Body of pancreas (tissue), 4 donors: ENCODE measurements at regions not wholly inside any gene's neighbourhood (a gene's known extent, or its start where the extent isn't known, plus 50 kb on each side); places are given as distances from the start of the nearest gene placed in this dataset.

Experiments used
- ATAC-seq: fragments of 150-250 bp; one replicate; pipeline ENCODE4 v1.9.1; 2016
- DNase-seq, 4 donors: peaks; one replicate each; pipeline ENCODE4 v3.0.0-alpha.2; 2019
- H3K27ac ChIP-seq, 4 donors: fragments of 200-600 bp; sonication (generic); 1 replicate in 3 of 4; 2 replicates in 1 of 4; pipeline versions ENCODE4 v1.5.1 to v1.6.1; 2016 to 2019; ENCODE audit warnings: mild to moderate bottlenecking in 1 of 4, mixed read lengths in 1 of 4, moderate library complexity in 1 of 4
- H3K27me3 ChIP-seq, 2 donors: fragments of 200-600 bp; sonication (generic); one replicate each; pipeline ENCODE4 v1.6.0; 2016; ENCODE audit warnings: mild to moderate bottlenecking in 1 of 2
- H3K36me3 ChIP-seq, 2 donors: fragments of 200-600 bp; sonication (generic); replicated peaks in 1 of 2; 2 replicates each; pipeline ENCODE4 v1.5.1; 2016; ENCODE audit warnings: low read depth in 2 of 2; ENCODE audit not compliant: insufficient read depth in 1 of 2
- H3K4me1 ChIP-seq: fragments of 200-600 bp; sonication (generic); one replicate; pipeline ENCODE4 v1.6.0; 2016
- H3K4me3 ChIP-seq, 2 donors: fragments of 200-600 bp; sonication (generic); 1 replicate in 1 of 2; 2 replicates in 1 of 2; pipeline ENCODE4 v1.5.1; 2016 to 2019
- H3K9me3 ChIP-seq, 3 donors: fragments of 200-600 bp; sonication (generic); 1 replicate in 2 of 3; 2 replicates in 1 of 3; pipeline ENCODE4 v1.5.1; 2016
- POLR2A ChIP-seq, 3 donors: fragments of 450-650 bp; IDR thresholded peaks; one replicate each; pipeline ENCODE4 v1.6.1; 2016; ENCODE audit warnings: antibody characterized with exemption in 3 of 3, mild to moderate bottlenecking in 2 of 3
- WGBS, 2 donors: methylation state at CpG; one replicate each; pipeline ENCODE4 v1.1.5; 2017; 5-methylcytosine and 5-hydroxymethylcytosine counted together
- intact Hi-C: fragments of 100-400 bp; cut with DNase I; formaldehyde crosslinking; loops from one replicate; pipeline ENCODE4 v1.15.1; 2023
- TF ChIP-seq, protein P1 (sequence below), 7 experiments: fragments of 450-650 bp in 4 of 7; fragments of 200-600 bp in 3 of 7; sonication (generic) in 3 of 7; IDR thresholded peaks; one replicate each; pipeline ENCODE4 v1.5.1; 2016 to 2019; ENCODE audit warnings: antibody characterized with exemption in 7 of 7

GRCh38 chr3:68441054-68441453, 491.3 kb downstream of the TAFA4 start:
- TF ChIP-seq POLR2A (IDR thresholded peaks at IDR 0.05) = no peak
- TF ChIP-seq, protein P1, sequence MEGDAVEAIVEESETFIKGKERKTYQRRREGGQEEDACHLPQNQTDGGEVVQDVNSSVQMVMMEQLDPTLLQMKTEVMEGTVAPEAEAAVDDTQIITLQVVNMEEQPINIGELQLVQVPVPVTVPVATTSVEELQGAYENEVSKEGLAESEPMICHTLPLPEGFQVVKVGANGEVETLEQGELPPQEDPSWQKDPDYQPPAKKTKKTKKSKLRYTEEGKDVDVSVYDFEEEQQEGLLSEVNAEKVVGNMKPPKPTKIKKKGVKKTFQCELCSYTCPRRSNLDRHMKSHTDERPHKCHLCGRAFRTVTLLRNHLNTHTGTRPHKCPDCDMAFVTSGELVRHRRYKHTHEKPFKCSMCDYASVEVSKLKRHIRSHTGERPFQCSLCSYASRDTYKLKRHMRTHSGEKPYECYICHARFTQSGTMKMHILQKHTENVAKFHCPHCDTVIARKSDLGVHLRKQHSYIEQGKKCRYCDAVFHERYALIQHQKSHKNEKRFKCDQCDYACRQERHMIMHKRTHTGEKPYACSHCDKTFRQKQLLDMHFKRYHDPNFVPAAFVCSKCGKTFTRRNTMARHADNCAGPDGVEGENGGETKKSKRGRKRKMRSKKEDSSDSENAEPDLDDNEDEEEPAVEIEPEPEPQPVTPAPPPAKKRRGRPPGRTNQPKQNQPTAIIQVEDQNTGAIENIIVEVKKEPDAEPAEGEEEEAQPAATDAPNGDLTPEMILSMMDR (IDR thresholded peaks at IDR 0.05) = no peak
- WGBS, 2 donors = 38 to 67% methylated on average over 1 of the region's 1 CpG
- Histone ChIP-seq H3K27me3 (no peaks in the 10 kb centered on the region), H3K4me3 (no peak overlapping the region), H3K27ac (no peak overlapping the region), H3K36me3 (no peaks in the 10 kb centered on the region), H3K9me3 (no peaks in the 10 kb centered on the region), H3K4me1 (no peaks in the 10 kb centered on the region)
- intact Hi-C loops = no loop called here
- DNase-seq (no peak), ATAC-seq (no peak)

GRCh38 chr3:68436619-68437401, 495.5 kb downstream of the TAFA4 start:
- WGBS, 2 donors = 72 to 85% methylated on average over 3 of the region's 3 CpGs
- TF ChIP-seq POLR2A (IDR thresholded peaks at IDR 0.05) = no peak
- TF ChIP-seq, protein P1 (IDR thresholded peaks at IDR 0.05) = no peak
- DNase-seq (no peak), ATAC-seq (no peak)
- Histone ChIP-seq H3K27ac (no peak overlapping the region), H3K4me3 (no peak overlapping the region), H3K9me3 (no peaks in the 10 kb centered on the region), H3K4me1 (no peaks in the 10 kb centered on the region), H3K36me3 (no peaks in the 10 kb centered on the region), H3K27me3 (no peaks in the 10 kb centered on the region)
- intact Hi-C loops = no loop called here

GRCh38 chr3:68428495-68428894, 503.9 kb downstream of the TAFA4 start:
- no peak for ATAC-seq
- TF ChIP-seq, protein P1 (IDR thresholded peaks at IDR 0.05) = no peak
- TF ChIP-seq POLR2A (IDR thresholded peaks at IDR 0.05) = no peak
- intact Hi-C loops = no loop called here
- Histone ChIP-seq H3K4me3 (no peak overlapping the region), H3K4me1 (no peaks in the 10 kb centered on the region), H3K36me3 (no peaks in the 10 kb centered on the region), H3K27ac (no peak overlapping the region), H3K27me3 (no peaks in the 10 kb centered on the region), H3K9me3 (no peaks in the 10 kb centered on the region)
- DNase-seq = no peak
- WGBS, 2 donors = 45 to 51% methylated on average over 2 of the region's 2 CpGs

GRCh38 chr3:68424796-68425460, 507.4 kb downstream of the TAFA4 start:
- TF ChIP-seq POLR2A (IDR thresholded peaks at IDR 0.05) = no peak
- TF ChIP-seq, protein P1 (IDR thresholded peaks at IDR 0.05) = no peak
- H3K27ac ChIP-seq = no peak overlapping the region
- intact Hi-C loops = no loop called here
- no peaks in the 10 kb centered on the region for H3K4me1 ChIP-seq
- no peak for ATAC-seq
- H3K36me3 ChIP-seq = no peaks in the 10 kb centered on the region
- 43 to 44% methylated on average over 7 of the region's 7 CpGs for WGBS, 2 donors
- DNase-seq = no peak
- H3K27me3 ChIP-seq = no peaks in the 10 kb centered on the region
- no peaks in the 10 kb centered on the region for H3K9me3 ChIP-seq
- no peak overlapping the region for H3K4me3 ChIP-seq
